NCI-H748 (cell line): ENCODE measurements at regions not wholly inside any gene's neighbourhood (a gene's known extent, or its start where the extent isn't known, plus 50 kb on each side); places are given as distances from the start of the nearest gene placed in this dataset.
"Not testable (repeated sequence)": the region's sequence is repeated elsewhere in the genome, so short reads cannot be mapped to it uniquely, and the experiment has no call there.

Source experiments
- DNase-seq: peaks from one replicate; lab custom pipeline; 2025; ENCODE audit not compliant: unreplicated experiment; lab: John Stamatoyannopoulos, UW

GRCh38 chr3:88657459-88657858, 450.0 kb upstream of the EPHA3 start:
- DNase-seq: no peak

DNA sequence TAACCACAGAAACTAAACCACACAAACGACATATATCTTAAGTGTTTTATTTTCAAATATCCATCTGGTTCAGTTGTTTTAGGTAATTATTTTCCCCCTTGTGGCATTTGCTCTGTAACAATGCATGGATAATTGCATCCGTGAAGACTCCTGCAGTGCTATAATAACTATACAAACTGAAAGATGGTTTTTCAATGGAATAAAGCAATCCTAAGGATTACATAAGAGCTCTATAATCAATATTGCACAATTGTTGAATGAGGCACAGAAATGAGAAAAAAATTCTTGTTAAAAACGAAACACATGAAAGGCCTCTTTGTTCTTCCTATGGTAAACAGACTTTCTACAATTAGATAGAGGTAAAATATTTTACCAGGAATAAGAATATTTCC, 446.0 kb upstream of the EPHA3 start:
- DNase-seq: peak; percentile 86

- no peak for DNase-seq
Observed at GRCh38 chr3:88668180-88668579, 439.2 kb upstream of the EPHA3 start.

- no peak for DNase-seq
Observed at GRCh38 chr3:88671573-88671972, 435.8 kb upstream of the EPHA3 start.

- no peak for DNase-seq
Observed at GRCh38 chr3:88677298-88677697, 430.1 kb upstream of the EPHA3 start.

- no peak for DNase-seq
Observed at GRCh38 chr3:88678747-88679146, 428.7 kb upstream of the EPHA3 start.

- no peak for DNase-seq
Observed at GRCh38 chr3:88690287-88690686, 417.1 kb upstream of the EPHA3 start.

- DNase-seq: no peak
Observed at GRCh38 chr3:88691081-88691480, 416.3 kb upstream of the EPHA3 start.

DNA sequence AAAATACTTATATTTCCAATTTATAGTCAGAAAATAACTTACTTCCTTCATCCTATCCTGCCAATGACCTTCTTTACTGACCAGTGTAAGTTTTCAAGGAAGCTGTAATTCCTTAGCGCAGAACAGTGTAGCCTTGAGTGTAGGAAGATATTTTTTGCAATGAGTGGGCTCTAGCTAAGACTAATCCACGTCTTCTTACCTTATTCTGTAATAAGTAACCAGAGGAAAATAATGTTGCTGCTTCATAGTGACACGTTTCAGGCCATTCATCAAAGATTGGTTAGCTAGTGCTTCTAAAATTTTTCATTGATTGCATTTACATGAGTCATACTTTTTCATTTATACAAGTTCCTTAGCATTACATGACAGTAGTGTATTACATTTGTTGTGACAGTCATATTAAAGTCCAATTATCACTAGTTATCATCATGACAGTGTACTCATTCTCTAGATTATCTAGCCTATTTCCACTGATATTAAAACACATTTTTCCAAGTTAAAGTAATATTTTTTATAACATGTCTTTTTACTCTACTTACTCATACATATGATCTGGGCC, 403.8 kb upstream of the EPHA3 start:
- no peak for DNase-seq

- DNase-seq: no peak
Observed at GRCh38 chr3:88704338-88704737, 403.1 kb upstream of the EPHA3 start.

- DNase-seq: no peak
Observed at GRCh38 chr3:88707837-88708236, 399.6 kb upstream of the EPHA3 start.

- no peak for DNase-seq
Observed at GRCh38 chr3:88712552-88712951, 394.9 kb upstream of the EPHA3 start.

GRCh38 chr3:88713233-88713691, 394.2 kb upstream of the EPHA3 start:
- DNase-seq: no peak

DNA sequence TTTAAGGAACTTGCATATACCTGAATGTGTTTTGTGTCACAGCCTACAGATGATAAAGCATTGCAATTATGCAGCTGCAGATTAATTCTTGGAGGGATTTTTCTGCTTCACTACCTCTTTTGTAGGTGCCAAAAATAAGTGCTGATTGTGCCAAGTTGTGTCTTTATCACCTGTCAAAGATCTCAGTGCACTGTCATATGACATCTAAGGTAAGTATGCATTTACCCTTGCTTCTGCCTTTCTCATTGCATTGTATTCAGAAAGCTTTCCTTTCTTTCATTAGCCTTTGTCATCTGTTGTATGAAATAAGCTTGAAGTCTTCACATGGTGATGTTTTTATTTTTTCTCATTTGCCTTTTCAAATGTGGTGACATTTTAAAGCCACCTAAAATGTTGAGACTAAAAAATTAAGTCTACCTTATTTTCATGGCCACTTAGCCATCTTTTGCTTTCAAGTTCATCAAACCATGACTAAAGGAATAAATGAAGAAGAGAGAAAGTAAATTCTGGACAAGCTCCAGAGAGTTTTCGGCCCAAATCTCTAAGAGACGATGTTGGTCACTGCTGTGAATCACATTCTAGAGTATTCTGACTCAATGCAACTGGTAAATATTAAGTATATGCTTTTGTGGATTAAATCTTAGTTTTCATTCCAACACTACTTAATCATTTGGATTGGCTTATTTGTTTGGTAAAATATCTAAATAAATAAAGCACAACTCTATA, 381.8 kb upstream of the EPHA3 start:
- peak; percentile 4 for DNase-seq

DNA sequence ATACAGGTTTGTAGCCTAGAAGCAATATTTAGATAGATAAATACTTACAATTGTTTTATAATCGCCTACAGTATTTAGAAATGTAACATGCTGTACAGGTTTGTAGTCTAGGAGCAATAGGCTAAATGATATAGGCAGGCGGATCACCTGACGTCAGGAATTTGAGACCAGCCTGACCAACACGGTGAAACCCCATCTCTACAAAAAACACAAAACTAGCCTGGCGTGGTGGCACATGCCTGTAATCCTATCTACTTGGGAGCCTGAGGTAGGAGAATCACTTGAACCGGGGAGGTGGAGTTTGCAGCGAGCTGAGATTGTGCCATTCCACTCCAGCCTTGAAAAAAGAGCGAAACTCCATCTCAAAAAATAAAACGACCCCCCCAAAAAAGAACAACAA, 375.2 kb upstream of the EPHA3 start:
- DNase-seq: peak; percentile 57

- DNase-seq: no peak
Observed at GRCh38 chr3:88742106-88742505, 365.3 kb upstream of the EPHA3 start.

GRCh38 chr3:88742674-88743507, 364.5 kb upstream of the EPHA3 start:
- no peak for DNase-seq

DNA sequence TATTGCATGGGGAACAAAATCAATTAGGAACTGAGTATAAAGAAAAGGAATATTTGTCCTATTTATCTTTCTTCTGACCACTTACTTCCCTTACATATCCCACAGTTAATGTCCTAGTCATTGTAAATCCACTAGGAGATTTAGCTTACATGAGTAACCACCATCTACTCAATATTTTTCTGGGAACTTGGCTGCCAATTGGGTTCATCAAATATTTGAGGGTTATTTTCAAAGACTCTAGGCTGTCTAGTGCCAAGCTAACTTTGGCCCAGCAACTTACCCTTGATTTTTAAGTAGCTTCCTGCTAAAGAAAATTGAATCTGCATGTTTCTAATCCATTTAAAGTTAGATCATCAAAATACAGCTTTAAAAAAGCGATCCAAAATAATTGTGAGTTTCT, 362.5 kb upstream of the EPHA3 start:
- no peak for DNase-seq

DNA sequence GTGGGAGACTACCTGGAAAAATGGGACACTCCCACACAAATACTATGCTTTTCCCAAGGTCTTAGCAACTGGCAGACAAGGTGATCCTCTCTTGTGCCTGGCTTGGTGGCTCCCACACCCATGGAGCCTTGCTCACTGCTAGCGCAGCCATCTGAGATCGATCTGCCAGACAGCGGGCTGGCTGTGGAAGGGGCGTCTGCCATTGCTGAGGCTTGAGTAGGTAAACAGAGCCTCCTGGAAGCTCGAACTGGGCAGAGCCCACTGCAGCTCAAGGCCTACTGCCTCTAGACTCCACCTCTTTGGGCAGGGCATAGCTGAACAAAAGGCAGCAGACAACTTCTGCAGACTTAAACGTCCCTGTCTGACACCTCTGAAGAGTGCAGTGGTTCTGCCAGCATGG, 360.3 kb upstream of the EPHA3 start:
- not testable (repeated sequence) for DNase-seq

DNA sequence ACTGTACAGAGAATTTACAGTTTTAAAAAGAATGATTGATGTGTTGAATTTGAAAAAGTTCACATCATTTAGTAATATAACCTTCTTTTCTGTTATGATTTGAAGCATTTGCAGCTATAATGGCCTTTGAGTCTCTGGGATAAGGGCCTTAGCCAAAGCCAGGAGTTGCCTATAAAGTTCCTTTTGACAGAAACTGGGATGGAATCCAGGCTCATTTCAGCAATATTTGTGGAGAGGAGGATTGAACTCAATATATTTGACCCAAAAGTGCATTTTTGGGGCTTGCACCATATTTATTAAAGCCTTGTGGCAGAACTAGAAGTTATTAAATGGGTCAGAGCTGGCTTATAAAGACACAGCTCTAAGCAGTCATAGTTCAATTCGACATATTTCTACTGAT, 348.7 kb upstream of the EPHA3 start:
- no peak for DNase-seq

DNA sequence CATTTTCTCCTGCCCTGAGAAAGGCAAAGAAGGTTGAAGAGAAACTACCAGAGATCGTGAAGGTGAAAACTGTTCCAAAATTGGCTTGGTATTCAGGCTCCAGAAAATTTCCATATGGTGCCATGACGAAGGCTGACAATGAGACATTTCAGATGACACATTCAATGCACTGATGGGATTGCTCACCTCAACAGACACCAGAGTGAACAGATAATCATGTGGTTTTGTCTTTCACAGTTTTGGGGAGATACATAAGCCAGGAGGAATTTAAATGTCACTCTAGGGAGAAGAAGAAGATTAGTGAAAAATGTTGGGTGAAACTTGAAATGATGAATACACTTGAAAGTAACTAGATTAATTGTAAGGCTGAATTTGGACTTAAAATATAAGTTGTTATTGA, 339.7 kb upstream of the EPHA3 start:
- no peak for DNase-seq

GRCh38 chr3:88773766-88774165, 333.7 kb upstream of the EPHA3 start:
- DNase-seq: no peak
